Coronary artery (tissue), 2 donors: ENCODE measurements at regions not wholly inside any gene's neighbourhood (a gene's known extent, or its start where the extent isn't known, plus 50 kb on each side); places are given as distances from the start of the nearest gene placed in this dataset.

ENCODE experiments used
- DNase-seq: peaks from one replicate; pipeline ENCODE4 v3.0.0-alpha.2; 2017; ENCODE audit warnings: low spot score
- H3K27ac ChIP-seq, 2 donors: fragments of 200-600 bp; sonication (generic); one replicate each; pipeline ENCODE4 v1.5.1; 2016 to 2019
- H3K4me3 ChIP-seq: fragments of 200-600 bp; sonication (generic); 2 replicates; pipeline ENCODE4 v1.5.1; 2016; ENCODE audit warnings: mild to moderate bottlenecking, moderate library complexity
- CTCF ChIP-seq: fragments of 200-600 bp; sonication (generic); IDR thresholded peaks from one replicate; pipeline ENCODE4 v1.5.1; 2019; ENCODE audit warnings: antibody characterized with exemption

GRCh38 chr13:82224806-82225205 is 1657.5 kb downstream of the SLITRK1 start:
- TF ChIP-seq CTCF, result no peak
- Histone ChIP-seq H3K4me3 (no peak overlapping the region), H3K27ac (no peak overlapping the region)
- DNase-seq, result no peak

GRCh38 chr13:82221621-82222020 is 1660.7 kb downstream of the SLITRK1 start:
- no peak for DNase-seq
- H3K27ac ChIP-seq, result no peak overlapping the region
- no peak for TF ChIP-seq CTCF
- H3K4me3 ChIP-seq, result no peak overlapping the region

GRCh38 chr13:82220641-82221040 is 1661.6 kb downstream of the SLITRK1 start:
- Histone ChIP-seq H3K27ac (no peak overlapping the region), H3K4me3 (no peak overlapping the region)
- DNase-seq, result no peak
- no peak for TF ChIP-seq CTCF

DNA sequence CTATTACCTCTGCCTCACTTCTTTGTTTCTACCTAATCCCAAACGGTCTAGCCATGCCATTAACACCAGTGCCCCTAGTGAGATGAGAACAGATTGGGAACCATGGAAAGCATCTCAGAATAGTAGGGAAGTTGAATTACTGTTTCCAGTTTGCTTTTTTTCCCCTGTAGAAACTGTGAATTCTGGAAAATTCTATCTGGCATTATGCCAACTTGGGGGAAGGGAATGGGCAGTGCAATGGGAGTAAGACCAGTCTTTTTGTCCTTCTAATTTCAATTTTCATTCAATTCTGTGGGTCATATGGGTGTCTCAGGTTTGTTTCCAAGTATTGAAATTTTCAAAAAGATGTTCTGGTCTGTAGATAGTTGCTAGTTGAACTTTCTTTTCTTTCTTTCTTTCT is 1666.1 kb downstream of the SLITRK1 start:
- no peak for DNase-seq
- no peak for TF ChIP-seq CTCF
- no peak overlapping the region for H3K27ac ChIP-seq
- no peak overlapping the region for H3K4me3 ChIP-seq

DNA sequence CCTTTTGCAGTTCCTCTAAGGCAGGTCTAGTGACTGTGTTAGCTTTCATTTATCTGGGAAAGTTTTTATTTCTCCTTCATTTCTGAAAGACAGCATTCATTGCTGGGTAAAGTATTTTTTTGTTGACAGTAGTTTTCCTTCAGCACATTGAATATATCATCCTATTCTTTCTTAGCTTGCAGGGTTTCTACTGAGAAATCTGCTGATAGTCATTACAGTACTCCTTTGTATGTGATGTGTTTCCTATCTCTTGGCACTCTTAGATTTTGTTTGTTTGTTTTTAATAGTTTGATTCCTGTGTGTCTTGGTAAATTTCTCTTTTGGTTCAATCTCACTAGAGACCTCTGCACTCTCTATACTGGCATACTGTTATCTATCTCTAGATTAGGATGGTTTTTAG is 1667.9 kb downstream of the SLITRK1 start:
- no peak for DNase-seq
- H3K4me3 ChIP-seq, result no peak overlapping the region
- H3K27ac ChIP-seq, result no peak overlapping the region
- no peak for TF ChIP-seq CTCF

GRCh38 chr13:82206241-82206640 is 1676.0 kb downstream of the SLITRK1 start:
- Histone ChIP-seq H3K27ac (no peak overlapping the region), H3K4me3 (no peak overlapping the region)
- no peak for TF ChIP-seq CTCF
- DNase-seq, result no peak

GRCh38 chr13:82202398-82202797 is 1679.9 kb downstream of the SLITRK1 start:
- no peak for TF ChIP-seq CTCF
- H3K4me3 ChIP-seq, result no peak overlapping the region
- no peak overlapping the region for H3K27ac ChIP-seq
- DNase-seq, result no peak
